SK-N-MC (cell line): ENCODE measurements at regions not wholly inside any gene's neighbourhood (a gene's known extent, or its start where the extent isn't known, plus 50 kb on each side); places are given as distances from the start of the nearest gene placed in this dataset.

ENCODE experiments used
- EZH2 ChIP-seq: fragments of 200-600 bp; sonication (generic); IDR thresholded peaks from one replicate; pipeline ENCODE4 v1.6.1; 2017; ENCODE audit warnings: antibody characterized with exemption
- FOXP2 ChIP-seq: optimal IDR thresholded peaks from 2 replicates; pipeline ENCODE3; 2011; ENCODE audit warnings: mild to moderate bottlenecking, moderate library complexity; ENCODE audit not compliant: insufficient read depth; ENCODE audit errors: extremely low read length, control extremely low read depth
- POLR2AphosphoS5 ChIP-seq: IDR thresholded peaks from 2 replicates; pipeline ENCODE4 v1.6.1; 2012; ENCODE audit warnings: mild to moderate bottlenecking, low read depth, low read length, borderline replicate concordance

GRCh38 chr15:92848852-92849598, 51.1 kb upstream of the CHD2 start:
- TF ChIP-seq EZH2 = no peak
- no peak for TF ChIP-seq POLR2AphosphoS5
- TF ChIP-seq FOXP2 = no peak
